ENCODE measurements at regions not wholly inside any gene's neighbourhood (a gene's known extent, or its start where the extent isn't known, plus 50 kb on each side); places are given as distances from the start of the nearest gene placed in this dataset.

DNA sequence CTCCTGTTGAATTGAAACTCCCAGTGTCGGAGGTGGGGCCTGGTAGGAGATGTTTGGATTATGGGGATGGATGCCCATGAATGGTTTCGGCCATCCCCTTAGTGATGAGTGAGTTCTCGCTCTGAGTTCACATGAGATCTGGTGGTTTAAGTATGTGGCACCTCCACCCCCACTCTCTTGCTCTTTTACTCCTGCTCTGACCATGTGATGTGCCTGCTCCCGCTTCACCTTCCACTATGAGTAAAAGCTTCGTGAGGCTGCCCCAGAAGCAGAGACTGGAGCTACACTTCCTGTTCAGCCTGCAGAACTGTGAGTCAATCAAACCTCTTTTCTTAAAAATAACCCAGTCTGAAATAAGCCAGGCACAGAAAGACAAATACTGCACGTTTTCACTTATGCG lies 512.4 kb downstream of the HS3ST4 start:
- TF ChIP-seq, protein P1, sequence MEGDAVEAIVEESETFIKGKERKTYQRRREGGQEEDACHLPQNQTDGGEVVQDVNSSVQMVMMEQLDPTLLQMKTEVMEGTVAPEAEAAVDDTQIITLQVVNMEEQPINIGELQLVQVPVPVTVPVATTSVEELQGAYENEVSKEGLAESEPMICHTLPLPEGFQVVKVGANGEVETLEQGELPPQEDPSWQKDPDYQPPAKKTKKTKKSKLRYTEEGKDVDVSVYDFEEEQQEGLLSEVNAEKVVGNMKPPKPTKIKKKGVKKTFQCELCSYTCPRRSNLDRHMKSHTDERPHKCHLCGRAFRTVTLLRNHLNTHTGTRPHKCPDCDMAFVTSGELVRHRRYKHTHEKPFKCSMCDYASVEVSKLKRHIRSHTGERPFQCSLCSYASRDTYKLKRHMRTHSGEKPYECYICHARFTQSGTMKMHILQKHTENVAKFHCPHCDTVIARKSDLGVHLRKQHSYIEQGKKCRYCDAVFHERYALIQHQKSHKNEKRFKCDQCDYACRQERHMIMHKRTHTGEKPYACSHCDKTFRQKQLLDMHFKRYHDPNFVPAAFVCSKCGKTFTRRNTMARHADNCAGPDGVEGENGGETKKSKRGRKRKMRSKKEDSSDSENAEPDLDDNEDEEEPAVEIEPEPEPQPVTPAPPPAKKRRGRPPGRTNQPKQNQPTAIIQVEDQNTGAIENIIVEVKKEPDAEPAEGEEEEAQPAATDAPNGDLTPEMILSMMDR (IDR thresholded peaks at IDR 0.05; ENCODE audit: extremely low read depth, insufficient read depth, missing control alignments): no peak
- DNase-seq (ENCODE audit: low spot score): no peak
- in situ Hi-C loops (cut with MboI; ENCODE audit: low pct_unique_long_range_greater_than_20kb, low sequenced_read_pairs, unreplicated experiment): no loop called here

DNA sequence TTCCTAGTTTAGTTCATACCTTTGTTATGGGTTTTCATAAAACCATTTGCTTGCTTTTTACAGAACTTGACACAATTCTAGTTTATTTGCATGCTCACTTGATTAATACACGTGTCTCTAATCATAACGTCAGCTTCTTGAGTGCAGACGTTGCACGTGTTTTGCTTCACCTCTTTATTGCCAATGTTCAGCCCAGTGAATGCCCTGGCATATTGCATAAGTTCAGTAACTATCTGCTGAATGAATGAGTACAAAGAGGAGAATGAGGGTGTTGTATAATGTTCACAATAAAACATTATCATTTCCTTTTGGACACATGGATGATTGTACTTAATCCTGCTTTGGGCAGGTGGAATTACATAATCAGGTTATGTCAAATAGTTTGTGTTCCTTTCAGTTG lies 519.8 kb downstream of the HS3ST4 start:
- TF ChIP-seq, protein P1 (IDR thresholded peaks at IDR 0.05; ENCODE audit: extremely low read depth, insufficient read depth, missing control alignments): no peak
- in situ Hi-C loops (cut with MboI; ENCODE audit: low pct_unique_long_range_greater_than_20kb, low sequenced_read_pairs, unreplicated experiment): no loop called here
- no peak for DNase-seq (ENCODE audit: low spot score)

DNA sequence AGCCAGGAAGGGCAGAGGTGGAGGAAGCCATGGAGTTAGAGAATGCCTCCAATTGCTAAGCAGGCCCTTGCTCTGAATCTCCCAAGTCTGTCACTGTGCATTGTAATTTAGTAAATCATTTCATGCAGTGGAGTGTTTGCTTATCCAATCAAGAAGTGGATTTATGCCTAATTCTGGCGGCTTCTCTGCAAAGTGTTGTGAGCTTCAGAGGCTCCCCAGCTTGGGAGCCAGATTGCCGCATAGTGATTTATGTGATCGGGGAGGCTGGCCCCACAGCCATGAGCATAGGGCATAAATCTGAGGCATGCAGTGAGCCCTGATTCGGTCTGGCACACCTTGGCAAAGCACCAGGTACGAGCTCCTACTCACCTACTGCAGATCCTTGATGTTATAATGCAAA lies 520.8 kb downstream of the HS3ST4 start:
- in situ Hi-C loops (cut with MboI; ENCODE audit: low pct_unique_long_range_greater_than_20kb, low sequenced_read_pairs, unreplicated experiment): no loop called here

DNA sequence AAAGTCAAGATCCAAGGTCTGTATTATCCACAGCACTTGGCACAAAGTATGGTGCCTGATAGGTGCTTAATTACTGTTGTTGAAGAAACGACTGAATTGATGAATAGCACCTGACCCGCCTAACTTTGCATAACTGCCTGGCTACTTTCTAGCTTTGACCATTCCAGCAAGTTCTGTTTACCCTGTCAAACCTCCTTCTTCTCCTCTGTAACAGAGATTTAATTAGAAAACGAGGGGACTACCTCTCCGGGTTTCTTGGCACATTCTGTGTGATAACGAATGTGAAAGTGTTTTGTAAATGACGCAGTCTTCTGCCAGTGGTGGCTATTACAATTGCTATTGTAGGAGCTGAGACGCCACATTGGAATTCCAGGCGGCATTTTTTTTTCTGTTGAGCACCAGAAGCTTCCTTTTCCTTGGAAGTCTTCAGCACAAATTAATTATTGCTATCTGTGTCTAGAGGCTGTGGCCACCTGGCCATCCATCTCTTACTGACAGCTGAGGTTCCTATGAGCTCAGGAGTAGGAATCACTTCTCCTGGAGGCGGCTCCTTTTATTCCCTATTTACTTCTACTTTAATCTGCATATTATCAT lies 522.9 kb downstream of the HS3ST4 start:
- no peak for DNase-seq (ENCODE audit: low spot score)
- TF ChIP-seq, protein P1 (IDR thresholded peaks at IDR 0.05; ENCODE audit: extremely low read depth, insufficient read depth, missing control alignments): no peak
- in situ Hi-C loops (cut with MboI; ENCODE audit: low pct_unique_long_range_greater_than_20kb, low sequenced_read_pairs, unreplicated experiment): no loop called here

More for the DNA sequence above, 520.8 kb downstream of the HS3ST4 start:
- TF ChIP-seq, protein P1 (IDR thresholded peaks at IDR 0.05; ENCODE audit: extremely low read depth, insufficient read depth, missing control alignments): no peak
- DNase-seq (ENCODE audit: low spot score): no peak

DNA sequence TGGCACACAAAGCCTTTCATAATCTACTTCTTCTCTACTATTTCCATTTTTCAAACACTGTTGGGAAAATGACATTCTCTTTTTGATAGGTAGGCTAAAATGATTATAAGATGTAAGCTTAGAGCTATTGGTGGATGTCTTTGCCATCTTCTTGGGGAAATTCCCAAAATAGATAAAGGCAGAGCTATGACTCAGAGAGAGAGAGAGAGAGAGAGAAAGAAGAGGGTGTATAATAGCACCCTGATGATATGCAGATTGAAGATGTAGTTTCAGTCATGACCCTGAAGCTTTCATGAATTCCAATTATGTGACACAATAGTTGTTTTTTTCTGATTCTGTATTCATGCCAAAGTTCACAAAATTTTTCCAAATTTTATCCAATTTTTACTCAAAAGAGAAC lies 529.1 kb downstream of the HS3ST4 start:
- in situ Hi-C loops (cut with MboI; ENCODE audit: low pct_unique_long_range_greater_than_20kb, low sequenced_read_pairs, unreplicated experiment): no loop called here
- DNase-seq (ENCODE audit: low spot score): no peak
- TF ChIP-seq, protein P1 (IDR thresholded peaks at IDR 0.05; ENCODE audit: extremely low read depth, insufficient read depth, missing control alignments): no peak

DNA sequence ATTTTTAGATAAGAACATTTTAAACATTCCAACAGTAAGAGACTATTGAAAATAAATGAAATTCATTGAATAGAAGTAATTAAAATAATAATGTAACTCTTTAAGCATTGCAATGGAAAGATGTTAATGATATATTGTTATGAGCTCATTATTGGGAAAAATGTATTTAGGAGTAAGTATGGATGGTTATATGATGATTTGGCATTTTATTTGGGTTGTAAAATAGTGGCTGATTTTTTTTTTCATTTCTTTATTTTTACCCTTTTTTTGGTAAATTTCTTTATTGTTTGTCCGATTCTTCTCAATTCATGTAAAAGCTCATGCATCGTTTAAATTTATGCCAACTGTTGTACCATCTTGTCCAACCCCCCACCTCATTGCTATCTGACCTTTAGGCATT lies 539.9 kb downstream of the HS3ST4 start:
- DNase-seq (ENCODE audit: low spot score): no peak
- in situ Hi-C loops (cut with MboI; ENCODE audit: low pct_unique_long_range_greater_than_20kb, low sequenced_read_pairs, unreplicated experiment): no loop called here
- TF ChIP-seq, protein P1 (IDR thresholded peaks at IDR 0.05; ENCODE audit: extremely low read depth, insufficient read depth, missing control alignments): no peak

All from GM13977 (cell line).